Tibial nerve (tissue), 4 donors: ENCODE measurements at regions not wholly inside any gene's neighbourhood (a gene's known extent, or its start where the extent isn't known, plus 50 kb on each side); places are given as distances from the start of the nearest gene placed in this dataset.

Experiments
- EP300 ChIP-seq, 2 donors: sonication (generic); formaldehyde crosslinking; IDR thresholded peaks; one replicate each; pipeline ENCODE4 v1.6.1; 2017; ENCODE audit warnings: antibody characterized with exemption in 2 of 2, mild to moderate bottlenecking in 1 of 2
- POLR2A ChIP-seq, 2 donors: fragments of 450-650 bp; IDR thresholded peaks; one replicate each; pipeline ENCODE4 v1.6.1; 2017; ENCODE audit warnings: antibody characterized with exemption in 2 of 2, mild to moderate bottlenecking in 2 of 2, moderate library complexity in 2 of 2
- TF ChIP-seq, protein P1 (sequence below), 5 experiments: fragments of 200-600 bp in 3 of 5; fragments of 450-650 bp in 2 of 5; sonication (generic) in 3 of 5; IDR thresholded peaks; one replicate each; pipeline ENCODE4 v1.5.1; 2016 to 2019; ENCODE audit warnings: antibody characterized with exemption in 5 of 5, mild to moderate bottlenecking in 3 of 5, moderate library complexity in 2 of 5

DNA sequence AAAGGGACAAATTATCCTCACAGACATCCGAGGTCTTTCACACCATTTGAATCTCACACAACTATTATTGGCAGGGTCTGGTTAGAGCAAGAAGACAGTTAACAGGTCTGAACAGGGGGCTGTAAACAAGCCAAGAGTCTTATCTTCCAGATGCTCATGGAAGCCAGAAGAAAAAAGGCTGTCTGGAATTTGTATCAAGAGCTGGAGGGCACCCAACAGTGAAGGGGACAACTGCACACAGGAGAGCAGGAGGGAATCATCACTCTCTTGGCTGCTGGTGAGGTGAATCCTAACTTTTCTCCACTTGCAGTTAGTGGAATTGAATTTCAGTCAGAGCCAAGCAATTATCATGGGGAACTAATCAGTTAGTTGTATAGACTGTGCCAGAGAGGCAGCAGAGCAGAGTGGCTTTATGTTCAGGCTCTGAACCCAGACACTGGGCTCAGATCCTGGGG, 880.2 kb upstream of the AUTS2 start:
- TF ChIP-seq, protein P1, sequence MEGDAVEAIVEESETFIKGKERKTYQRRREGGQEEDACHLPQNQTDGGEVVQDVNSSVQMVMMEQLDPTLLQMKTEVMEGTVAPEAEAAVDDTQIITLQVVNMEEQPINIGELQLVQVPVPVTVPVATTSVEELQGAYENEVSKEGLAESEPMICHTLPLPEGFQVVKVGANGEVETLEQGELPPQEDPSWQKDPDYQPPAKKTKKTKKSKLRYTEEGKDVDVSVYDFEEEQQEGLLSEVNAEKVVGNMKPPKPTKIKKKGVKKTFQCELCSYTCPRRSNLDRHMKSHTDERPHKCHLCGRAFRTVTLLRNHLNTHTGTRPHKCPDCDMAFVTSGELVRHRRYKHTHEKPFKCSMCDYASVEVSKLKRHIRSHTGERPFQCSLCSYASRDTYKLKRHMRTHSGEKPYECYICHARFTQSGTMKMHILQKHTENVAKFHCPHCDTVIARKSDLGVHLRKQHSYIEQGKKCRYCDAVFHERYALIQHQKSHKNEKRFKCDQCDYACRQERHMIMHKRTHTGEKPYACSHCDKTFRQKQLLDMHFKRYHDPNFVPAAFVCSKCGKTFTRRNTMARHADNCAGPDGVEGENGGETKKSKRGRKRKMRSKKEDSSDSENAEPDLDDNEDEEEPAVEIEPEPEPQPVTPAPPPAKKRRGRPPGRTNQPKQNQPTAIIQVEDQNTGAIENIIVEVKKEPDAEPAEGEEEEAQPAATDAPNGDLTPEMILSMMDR (IDR thresholded peaks at IDR 0.05), result no peak
- no peak for TF ChIP-seq POLR2A (IDR thresholded peaks at IDR 0.05)
- no peak for TF ChIP-seq EP300 (IDR thresholded peaks at IDR 0.05)
